Natural killer cell (primary cell): ENCODE measurements at regions not wholly inside any gene's neighbourhood (a gene's known extent, or its start where the extent isn't known, plus 50 kb on each side); places are given as distances from the start of the nearest gene placed in this dataset.

Experiments used
- ATAC-seq, 3 donors: fragments of 150-1000 bp in 2 of 3; fragments of 200-7000 bp in 1 of 3; cut with Tn5 transposase; 1 replicate in 1 of 3; 2 replicates in 2 of 3; pipeline ENCODE4 v1.10.0; 2021; ENCODE audit warnings: mild to moderate bottlenecking in 2 of 3, moderate library complexity in 2 of 3
- DNase-seq, 2 donors: peaks; one replicate each; pipeline versions ENCODE4 v3.0.0 to v3.0.0-alpha.2; 2013 to 2021; ENCODE audit warnings: mixed read lengths in 1 of 2
- H3K27ac ChIP-seq: one replicate; pipeline ENCODE4 v1.5.1; 2013; ENCODE audit warnings: mild to moderate bottlenecking, low read length
- H3K27me3 ChIP-seq: one replicate; pipeline ENCODE4 v1.6.1; 2013; ENCODE audit warnings: low read length; ENCODE audit not compliant: control insufficient read depth, insufficient read depth
- H3K36me3 ChIP-seq: one replicate; pipeline ENCODE4 v1.6.1; 2013; ENCODE audit warnings: low read length; ENCODE audit not compliant: control insufficient read depth, insufficient read depth
- H3K4me1 ChIP-seq: one replicate; pipeline ENCODE4 v1.6.1; 2013; ENCODE audit warnings: low read length; ENCODE audit not compliant: control insufficient read depth, insufficient read depth
- H3K4me3 ChIP-seq: one replicate; pipeline ENCODE4 v1.5.1; 2013; ENCODE audit warnings: low read length
- H3K9me3 ChIP-seq: one replicate; pipeline ENCODE4 v1.6.1; 2013; ENCODE audit warnings: low read length; ENCODE audit not compliant: control insufficient read depth, insufficient read depth
- H3K27ac Mint-ChIP-seq, 2 donors: one replicate each; pipeline ENCODE4 v1.8.0; 2022; ENCODE audit warnings: mild to moderate bottlenecking in 2 of 2, mixed read lengths in 2 of 2, moderate library complexity in 1 of 2
- H3K27me3 Mint-ChIP-seq, 2 donors: one replicate each; pipeline ENCODE4 v1.8.0; 2022; ENCODE audit warnings: low read depth in 2 of 2, mixed read lengths in 2 of 2
- H3K36me3 Mint-ChIP-seq: one replicate; pipeline ENCODE4 v1.8.0; 2022; ENCODE audit warnings: mixed read lengths
- H3K4me1 Mint-ChIP-seq, 2 donors: one replicate each; pipeline ENCODE4 v1.8.0; 2022; ENCODE audit warnings: mixed read lengths in 2 of 2
- H3K4me3 Mint-ChIP-seq: one replicate; pipeline ENCODE4 v1.8.0; 2022; ENCODE audit warnings: mild to moderate bottlenecking, moderate library complexity, mixed read lengths
- H3K9me3 Mint-ChIP-seq, 2 donors: one replicate each; pipeline ENCODE4 v1.8.0; 2022; ENCODE audit warnings: mixed read lengths in 2 of 2
- WGBS: methylation state at CpG from one replicate; pipeline ENCODE4 v1.1.7; 2013; ENCODE audit warnings: missing lambda C conversion rate; ENCODE audit not compliant: insufficient coverage; 5-methylcytosine and 5-hydroxymethylcytosine counted together
- intact Hi-C: fragments of 100-400 bp; cut with micrococcal nuclease; formaldehyde crosslinking; loops from one replicate; pipeline ENCODE4 v1.14.2; 2022
- TF ChIP-seq, protein P1 (sequence below): fragments of 200-600 bp; IDR thresholded peaks from one replicate; pipeline ENCODE4 v1.8.0; 2022; ENCODE audit warnings: antibody characterized with exemption

DNA sequence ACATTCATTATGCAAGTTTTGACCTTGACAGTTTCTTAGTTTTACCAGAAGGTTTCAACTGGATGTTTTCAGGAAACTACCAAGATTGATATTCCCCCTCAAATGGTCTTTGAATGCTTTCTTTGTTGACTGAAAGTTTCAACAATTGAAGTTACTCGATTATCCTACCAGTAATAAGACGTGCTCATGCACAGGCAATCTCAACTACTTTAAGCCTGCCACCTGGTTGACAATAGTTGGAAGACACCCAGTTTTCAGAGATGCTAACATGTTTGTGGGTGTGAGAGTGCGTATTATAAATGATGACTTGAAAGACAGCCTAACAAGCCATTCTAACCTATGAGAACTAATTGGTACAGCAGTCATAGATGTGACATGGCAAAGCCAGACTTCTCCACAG, 73.4 kb upstream of the ITPRID1 start:
- no peaks in the 10 kb centered on the region for H3K4me1 Mint-ChIP-seq
- intact Hi-C loops = no loop called here
- H3K27ac Mint-ChIP-seq = no peak overlapping the region
- H3K27me3 Mint-ChIP-seq = peaks cover 0 to 4% of the 10 kb centered on the region in 2 donors
- TF ChIP-seq, protein P1, sequence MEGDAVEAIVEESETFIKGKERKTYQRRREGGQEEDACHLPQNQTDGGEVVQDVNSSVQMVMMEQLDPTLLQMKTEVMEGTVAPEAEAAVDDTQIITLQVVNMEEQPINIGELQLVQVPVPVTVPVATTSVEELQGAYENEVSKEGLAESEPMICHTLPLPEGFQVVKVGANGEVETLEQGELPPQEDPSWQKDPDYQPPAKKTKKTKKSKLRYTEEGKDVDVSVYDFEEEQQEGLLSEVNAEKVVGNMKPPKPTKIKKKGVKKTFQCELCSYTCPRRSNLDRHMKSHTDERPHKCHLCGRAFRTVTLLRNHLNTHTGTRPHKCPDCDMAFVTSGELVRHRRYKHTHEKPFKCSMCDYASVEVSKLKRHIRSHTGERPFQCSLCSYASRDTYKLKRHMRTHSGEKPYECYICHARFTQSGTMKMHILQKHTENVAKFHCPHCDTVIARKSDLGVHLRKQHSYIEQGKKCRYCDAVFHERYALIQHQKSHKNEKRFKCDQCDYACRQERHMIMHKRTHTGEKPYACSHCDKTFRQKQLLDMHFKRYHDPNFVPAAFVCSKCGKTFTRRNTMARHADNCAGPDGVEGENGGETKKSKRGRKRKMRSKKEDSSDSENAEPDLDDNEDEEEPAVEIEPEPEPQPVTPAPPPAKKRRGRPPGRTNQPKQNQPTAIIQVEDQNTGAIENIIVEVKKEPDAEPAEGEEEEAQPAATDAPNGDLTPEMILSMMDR = no peak
- Histone ChIP-seq H3K9me3 (no peaks in the 10 kb centered on the region), H3K4me3 (no peak overlapping the region), H3K27me3 (no peaks in the 10 kb centered on the region), H3K27ac (no peak overlapping the region), H3K36me3 (no peaks in the 10 kb centered on the region), H3K4me1 (no peaks in the 10 kb centered on the region)
- no peaks in the 10 kb centered on the region for H3K36me3 Mint-ChIP-seq
- no peak for ATAC-seq
- no peak for DNase-seq
- peaks cover 0 to under 1% of the 10 kb centered on the region in 2 donors for H3K9me3 Mint-ChIP-seq
- H3K4me3 Mint-ChIP-seq = no peak overlapping the region
- WGBS = 78% methylated on average over 3 of the region's 3 CpGs

DNA sequence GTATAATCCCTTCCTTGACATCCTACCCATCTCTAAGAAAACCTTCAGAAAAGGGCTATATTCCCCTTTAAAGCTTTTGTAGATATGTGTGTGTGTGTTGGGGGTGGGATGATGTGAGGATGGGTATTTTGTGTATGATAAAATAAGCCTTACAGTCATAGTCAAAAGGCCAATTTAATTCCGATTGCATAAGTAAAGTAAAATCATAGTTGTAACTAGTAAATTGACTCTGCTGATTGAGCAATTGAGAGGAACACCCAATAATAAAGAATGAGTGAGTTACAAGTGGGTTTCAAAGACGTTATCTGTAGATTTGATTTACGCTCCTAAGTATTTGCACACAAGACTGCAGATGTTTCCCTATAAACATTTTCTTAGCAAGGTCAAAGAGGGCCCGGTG, 71.3 kb upstream of the ITPRID1 start:
- H3K27me3 Mint-ChIP-seq = no peaks in the 10 kb centered on the region
- no peaks in the 10 kb centered on the region for H3K9me3 ChIP-seq
- ATAC-seq (no peak), DNase-seq (no peak)
- no peak overlapping the region for H3K27ac ChIP-seq
- H3K27me3 ChIP-seq = no peaks in the 10 kb centered on the region
- no peaks in the 10 kb centered on the region for H3K9me3 Mint-ChIP-seq
- no peak overlapping the region for H3K4me3 Mint-ChIP-seq
- TF ChIP-seq, protein P1 = no peak
- intact Hi-C loops = no loop called here
- H3K4me3 ChIP-seq = no peak overlapping the region
- H3K27ac Mint-ChIP-seq = no peak overlapping the region
- H3K36me3 ChIP-seq = no peaks in the 10 kb centered on the region
- no peaks in the 10 kb centered on the region for H3K4me1 Mint-ChIP-seq
- H3K36me3 Mint-ChIP-seq = no peaks in the 10 kb centered on the region
- 40% methylated on average over 3 of the region's 4 CpGs for WGBS
- H3K4me1 ChIP-seq = no peaks in the 10 kb centered on the region

DNA sequence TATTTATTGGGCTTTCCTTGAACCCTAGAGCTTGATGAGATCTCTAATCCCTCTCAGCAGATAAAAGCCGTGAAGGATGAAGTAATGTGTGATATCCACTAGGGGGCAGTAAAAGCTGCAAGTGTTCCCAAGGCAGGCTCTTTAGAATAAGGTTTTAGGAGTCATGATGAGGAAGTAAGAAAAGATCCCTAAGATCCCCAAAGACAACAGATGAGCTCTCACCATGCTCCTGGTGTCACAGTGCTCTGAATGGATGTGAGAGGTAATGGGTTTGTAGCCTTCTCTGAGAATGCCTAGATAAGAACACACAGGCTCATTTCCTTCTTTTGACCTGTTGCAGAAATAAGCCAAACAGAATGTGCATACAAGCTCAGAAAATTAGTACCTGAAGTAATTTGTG, 70.4 kb upstream of the ITPRID1 start:
- no peaks in the 10 kb centered on the region for H3K36me3 Mint-ChIP-seq
- ATAC-seq (no peak), DNase-seq (peak in 1 of 2 donors; percentile 4)
- H3K27ac Mint-ChIP-seq = no peak overlapping the region
- WGBS = 0% methylated on average over 1 of the region's 1 CpG
- H3K4me1 ChIP-seq = no peaks in the 10 kb centered on the region
- no peak overlapping the region for H3K4me3 ChIP-seq
- no peaks in the 10 kb centered on the region for H3K36me3 ChIP-seq
- TF ChIP-seq, protein P1 = peak; percentile 32
- H3K27me3 Mint-ChIP-seq = no peaks in the 10 kb centered on the region
- H3K9me3 Mint-ChIP-seq = no peaks in the 10 kb centered on the region
- H3K4me3 Mint-ChIP-seq = no peak overlapping the region
- no peaks in the 10 kb centered on the region for H3K4me1 Mint-ChIP-seq
- H3K27me3 ChIP-seq = no peaks in the 10 kb centered on the region
- no peaks in the 10 kb centered on the region for H3K9me3 ChIP-seq
- no peak overlapping the region for H3K27ac ChIP-seq
- intact Hi-C loops = no loop called here

DNA sequence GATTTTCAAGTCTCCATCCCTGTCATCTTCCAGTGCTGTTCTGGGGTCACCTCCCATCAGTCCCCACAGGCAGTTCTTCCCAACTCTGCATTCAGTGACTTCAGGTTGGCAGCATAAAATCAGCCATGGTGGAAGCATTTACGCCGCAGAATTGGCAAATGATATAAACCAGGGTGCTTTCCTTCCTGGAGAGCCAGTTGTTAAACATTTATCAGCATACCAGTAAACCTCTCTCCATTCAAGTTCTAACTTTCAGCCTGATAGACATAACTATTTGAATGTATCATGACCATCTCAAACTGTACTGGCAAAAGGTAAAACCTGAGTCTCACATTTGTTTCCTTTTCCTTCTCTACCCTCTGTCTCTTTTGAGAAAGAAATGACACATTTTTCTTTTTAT, 69.7 kb upstream of the ITPRID1 start:
- ATAC-seq (no peak), DNase-seq (no peak)
- Mint-ChIP-seq H3K4me3 (no peak overlapping the region), H3K36me3 (no peaks in the 10 kb centered on the region), H3K9me3 (no peaks in the 10 kb centered on the region), H3K27ac (no peak overlapping the region), H3K4me1 (no peaks in the 10 kb centered on the region), H3K27me3 (no peaks in the 10 kb centered on the region)
- H3K4me3 ChIP-seq = no peak overlapping the region
- no peaks in the 10 kb centered on the region for H3K9me3 ChIP-seq
- TF ChIP-seq, protein P1 = no peak
- WGBS = 95% methylated on average over 2 of the region's 2 CpGs
- H3K4me1 ChIP-seq = no peaks in the 10 kb centered on the region
- H3K36me3 ChIP-seq = no peaks in the 10 kb centered on the region
- no peaks in the 10 kb centered on the region for H3K27me3 ChIP-seq
- intact Hi-C loops = no loop called here
- no peak overlapping the region for H3K27ac ChIP-seq
